ENCODE measurements at regions not wholly inside any gene's neighbourhood (a gene's known extent, or its start where the extent isn't known, plus 50 kb on each side); places are given as distances from the start of the nearest gene placed in this dataset.

- Histone ChIP-seq H3K9me3 (ENCODE audit: control insufficient read depth in 2 of 2, insufficient read depth in 1 of 2, low read length in 1 of 2) (no peaks in the 10 kb centered on the region), H3K4me3 (ENCODE audit: low read length in 2 of 2) (no peak overlapping the region), H3K4me1 (ENCODE audit: control insufficient read depth in 2 of 2, insufficient read depth in 2 of 2, low read length in 2 of 2) (no peaks in the 10 kb centered on the region), H3K27ac (ENCODE audit: low read depth in 1 of 2, low read length in 1 of 2) (no peak overlapping the region), H3K36me3 (ENCODE audit: control insufficient read depth in 2 of 2, insufficient read depth in 2 of 2, low read length in 1 of 2) (no peaks in the 10 kb centered on the region), H3K27me3 (ENCODE audit: control insufficient read depth in 2 of 2, insufficient read depth in 1 of 2, low read length in 1 of 2) (no peaks in the 10 kb centered on the region)
- DNase-seq (ENCODE audit: low read depth in 6 of 9, low spot score in 9 of 9), result no peak
- WGBS, result 85% methylated on average over 4 of the region's 4 CpGs
Observed at GRCh38 chr4:53863736-53864365, 200.6 kb downstream of the CHIC2 start.

DNA sequence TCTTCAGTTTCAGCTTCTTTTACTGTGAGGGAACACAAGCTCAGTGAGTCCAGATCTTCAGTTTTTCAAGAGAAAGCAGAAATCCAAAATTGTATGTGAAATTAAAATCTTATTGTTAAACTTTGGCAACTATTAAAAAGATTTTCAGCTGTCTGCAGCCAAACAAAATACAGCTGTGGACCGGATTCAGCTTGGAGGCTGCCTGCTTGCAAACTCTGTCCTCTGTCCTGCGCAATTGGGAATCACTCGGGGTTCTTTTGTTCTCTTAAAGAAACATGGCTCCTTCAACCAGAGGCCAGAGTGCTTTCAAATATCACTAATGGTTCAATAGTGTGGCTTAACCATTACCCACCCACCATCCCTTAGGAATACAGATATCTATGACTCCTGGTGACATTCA, 201.2 kb downstream of the CHIC2 start:
- WGBS, result 90% methylated on average over 3 of the region's 3 CpGs
- no peak for DNase-seq (ENCODE audit: low read depth in 6 of 9, low spot score in 9 of 9)
- Histone ChIP-seq H3K9me3 (ENCODE audit: control insufficient read depth in 2 of 2, insufficient read depth in 1 of 2, low read length in 1 of 2) (no peaks in the 10 kb centered on the region), H3K27ac (ENCODE audit: low read depth in 1 of 2, low read length in 1 of 2) (no peak overlapping the region), H3K4me3 (ENCODE audit: low read length in 2 of 2) (no peak overlapping the region), H3K36me3 (ENCODE audit: control insufficient read depth in 2 of 2, insufficient read depth in 2 of 2, low read length in 1 of 2) (no peaks in the 10 kb centered on the region), H3K4me1 (ENCODE audit: control insufficient read depth in 2 of 2, insufficient read depth in 2 of 2, low read length in 2 of 2) (no peaks in the 10 kb centered on the region), H3K27me3 (ENCODE audit: control insufficient read depth in 2 of 2, insufficient read depth in 1 of 2, low read length in 1 of 2) (no peaks in the 10 kb centered on the region)

DNA sequence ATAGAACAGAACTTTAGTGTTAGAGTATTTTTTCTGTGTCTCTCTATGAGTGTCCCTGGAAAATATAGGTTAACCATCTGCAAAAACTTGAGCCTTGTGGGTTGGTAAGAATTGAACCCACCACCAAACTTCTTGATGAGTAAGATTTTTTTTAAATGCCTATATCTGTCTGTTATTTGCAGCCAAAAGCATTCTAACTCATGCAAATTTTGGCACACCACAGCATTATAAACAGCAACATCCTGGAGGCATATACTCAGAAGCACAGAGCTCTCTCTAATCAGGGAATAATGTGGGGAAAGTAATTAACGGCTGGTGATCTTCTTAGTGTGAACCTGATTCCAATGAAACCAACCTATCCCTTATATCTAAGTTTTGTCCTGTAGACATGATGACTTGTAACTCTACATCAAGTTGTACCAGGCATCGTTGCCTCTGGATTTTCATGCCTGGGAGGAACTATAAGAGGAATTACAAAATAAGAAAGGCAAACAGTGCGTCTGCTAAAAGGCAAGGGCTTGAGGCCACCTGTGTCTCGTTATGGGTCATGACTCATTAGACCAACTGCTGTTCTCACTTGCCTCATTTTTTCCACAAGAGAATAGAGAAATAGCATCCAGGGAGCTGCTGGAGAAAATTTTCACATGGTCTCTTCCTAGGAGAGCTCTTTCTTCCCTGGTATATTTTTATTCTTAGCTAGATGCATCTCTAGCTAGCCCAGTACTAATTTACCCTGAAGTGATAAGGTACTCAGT, 202.4 kb downstream of the CHIC2 start:
- Histone ChIP-seq H3K27me3 (ENCODE audit: control insufficient read depth in 2 of 2, insufficient read depth in 1 of 2, low read length in 1 of 2) (no peaks in the 10 kb centered on the region), H3K4me3 (ENCODE audit: low read length in 2 of 2) (no peak overlapping the region), H3K36me3 (ENCODE audit: control insufficient read depth in 2 of 2, insufficient read depth in 2 of 2, low read length in 1 of 2) (no peaks in the 10 kb centered on the region), H3K9me3 (ENCODE audit: control insufficient read depth in 2 of 2, insufficient read depth in 1 of 2, low read length in 1 of 2) (no peaks in the 10 kb centered on the region), H3K27ac (ENCODE audit: low read depth in 1 of 2, low read length in 1 of 2) (no peak overlapping the region), H3K4me1 (ENCODE audit: control insufficient read depth in 2 of 2, insufficient read depth in 2 of 2, low read length in 2 of 2) (no peaks in the 10 kb centered on the region)
- no peak for DNase-seq (ENCODE audit: low read depth in 6 of 9, low spot score in 9 of 9)
- WGBS, result 88% methylated on average over 4 of the region's 4 CpGs

GRCh38 chr4:53859305-53859704, 205.1 kb downstream of the CHIC2 start:
- Histone ChIP-seq H3K27ac (ENCODE audit: low read depth in 1 of 2, low read length in 1 of 2) (no peak overlapping the region), H3K27me3 (ENCODE audit: control insufficient read depth in 2 of 2, insufficient read depth in 1 of 2, low read length in 1 of 2) (no peaks in the 10 kb centered on the region), H3K36me3 (ENCODE audit: control insufficient read depth in 2 of 2, insufficient read depth in 2 of 2, low read length in 1 of 2) (no peaks in the 10 kb centered on the region), H3K4me1 (ENCODE audit: control insufficient read depth in 2 of 2, insufficient read depth in 2 of 2, low read length in 2 of 2) (no peaks in the 10 kb centered on the region), H3K4me3 (ENCODE audit: low read length in 2 of 2) (no peak overlapping the region), H3K9me3 (ENCODE audit: control insufficient read depth in 2 of 2, insufficient read depth in 1 of 2, low read length in 1 of 2) (no peaks in the 10 kb centered on the region)
- DNase-seq (ENCODE audit: low read depth in 6 of 9, low spot score in 9 of 9), result no peak

DNA sequence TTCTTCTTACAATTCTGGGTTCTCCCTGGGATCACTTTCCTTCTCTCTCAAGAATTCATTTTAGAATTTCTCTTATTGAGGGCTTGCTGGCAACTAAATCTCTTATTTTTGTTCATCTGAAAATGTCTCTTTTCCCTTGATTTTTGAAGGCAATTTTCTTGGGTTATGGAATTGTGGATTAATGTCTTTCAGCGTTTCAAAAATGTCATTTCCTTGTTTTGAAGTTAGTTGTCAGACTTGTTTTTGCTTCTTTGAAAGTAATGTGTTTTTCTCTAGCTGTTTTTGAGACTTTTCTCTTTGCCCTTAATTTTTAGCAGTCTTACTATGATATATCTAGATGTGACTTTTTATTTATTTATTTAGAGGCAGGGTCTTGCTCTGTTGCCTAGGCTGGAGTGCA, 205.7 kb downstream of the CHIC2 start:
- no peak for DNase-seq (ENCODE audit: low read depth in 6 of 9, low spot score in 9 of 9)
- Histone ChIP-seq H3K4me3 (ENCODE audit: low read length in 2 of 2) (no peak overlapping the region), H3K27ac (ENCODE audit: low read depth in 1 of 2, low read length in 1 of 2) (no peak overlapping the region), H3K9me3 (ENCODE audit: control insufficient read depth in 2 of 2, insufficient read depth in 1 of 2, low read length in 1 of 2) (no peaks in the 10 kb centered on the region), H3K27me3 (ENCODE audit: control insufficient read depth in 2 of 2, insufficient read depth in 1 of 2, low read length in 1 of 2) (no peaks in the 10 kb centered on the region), H3K36me3 (ENCODE audit: control insufficient read depth in 2 of 2, insufficient read depth in 2 of 2, low read length in 1 of 2) (no peaks in the 10 kb centered on the region), H3K4me1 (ENCODE audit: control insufficient read depth in 2 of 2, insufficient read depth in 2 of 2, low read length in 2 of 2) (no peaks in the 10 kb centered on the region)
- WGBS, result 90% methylated on average over 1 of the region's 1 CpG

GRCh38 chr4:53855581-53856250, 208.7 kb downstream of the CHIC2 start:
- no peak overlapping the region for H3K4me3 ChIP-seq (ENCODE audit: low read length in 2 of 2)

GRCh38 chr4:53854991-53855568, 209.3 kb downstream of the CHIC2 start:
- DNase-seq (ENCODE audit: low read depth in 6 of 9, low spot score in 9 of 9), result no peak

More at GRCh38 chr4:53855581-53856250, 208.7 kb downstream of the CHIC2 start:
- Histone ChIP-seq H3K4me1 (ENCODE audit: control insufficient read depth in 2 of 2, insufficient read depth in 2 of 2, low read length in 2 of 2) (no peaks in the 10 kb centered on the region), H3K27me3 (ENCODE audit: control insufficient read depth in 2 of 2, insufficient read depth in 1 of 2, low read length in 1 of 2) (no peaks in the 10 kb centered on the region), H3K27ac (ENCODE audit: low read depth in 1 of 2, low read length in 1 of 2) (no peak overlapping the region), H3K9me3 (ENCODE audit: control insufficient read depth in 2 of 2, insufficient read depth in 1 of 2, low read length in 1 of 2) (no peaks in the 10 kb centered on the region), H3K36me3 (ENCODE audit: control insufficient read depth in 2 of 2, insufficient read depth in 2 of 2, low read length in 1 of 2) (no peaks in the 10 kb centered on the region)
- no peak for DNase-seq (ENCODE audit: low read depth in 6 of 9, low spot score in 9 of 9)
- WGBS, result 56% methylated on average over 6 of the region's 6 CpGs

GRCh38 chr4:53852343-53852742, 212.1 kb downstream of the CHIC2 start:
- H3K4me1 ChIP-seq (ENCODE audit: control insufficient read depth in 2 of 2, insufficient read depth in 2 of 2, low read length in 2 of 2), result no peaks in the 10 kb centered on the region
- WGBS, result 86% methylated on average over 5 of the region's 5 CpGs
- no peak overlapping the region for H3K27ac ChIP-seq (ENCODE audit: low read depth in 1 of 2, low read length in 1 of 2)
- no peak for DNase-seq (ENCODE audit: low read depth in 6 of 9, low spot score in 9 of 9)
- no peaks in the 10 kb centered on the region for H3K9me3 ChIP-seq (ENCODE audit: control insufficient read depth in 2 of 2, insufficient read depth in 1 of 2, low read length in 1 of 2)
- H3K36me3 ChIP-seq (ENCODE audit: control insufficient read depth in 2 of 2, insufficient read depth in 2 of 2, low read length in 1 of 2), result no peaks in the 10 kb centered on the region
- no peak overlapping the region for H3K4me3 ChIP-seq (ENCODE audit: low read length in 2 of 2)
- no peaks in the 10 kb centered on the region for H3K27me3 ChIP-seq (ENCODE audit: control insufficient read depth in 2 of 2, insufficient read depth in 1 of 2, low read length in 1 of 2)

More at GRCh38 chr4:53854991-53855568, 209.3 kb downstream of the CHIC2 start:
- H3K9me3 ChIP-seq (ENCODE audit: control insufficient read depth in 2 of 2, insufficient read depth in 1 of 2, low read length in 1 of 2), result no peaks in the 10 kb centered on the region
- H3K27me3 ChIP-seq (ENCODE audit: control insufficient read depth in 2 of 2, insufficient read depth in 1 of 2, low read length in 1 of 2), result no peaks in the 10 kb centered on the region
- no peaks in the 10 kb centered on the region for H3K36me3 ChIP-seq (ENCODE audit: control insufficient read depth in 2 of 2, insufficient read depth in 2 of 2, low read length in 1 of 2)
- no peak overlapping the region for H3K27ac ChIP-seq (ENCODE audit: low read depth in 1 of 2, low read length in 1 of 2)
- WGBS, result 95% methylated on average over 3 of the region's 3 CpGs
- H3K4me3 ChIP-seq (ENCODE audit: low read length in 2 of 2), result no peak overlapping the region
- H3K4me1 ChIP-seq (ENCODE audit: control insufficient read depth in 2 of 2, insufficient read depth in 2 of 2, low read length in 2 of 2), result no peaks in the 10 kb centered on the region

DNA sequence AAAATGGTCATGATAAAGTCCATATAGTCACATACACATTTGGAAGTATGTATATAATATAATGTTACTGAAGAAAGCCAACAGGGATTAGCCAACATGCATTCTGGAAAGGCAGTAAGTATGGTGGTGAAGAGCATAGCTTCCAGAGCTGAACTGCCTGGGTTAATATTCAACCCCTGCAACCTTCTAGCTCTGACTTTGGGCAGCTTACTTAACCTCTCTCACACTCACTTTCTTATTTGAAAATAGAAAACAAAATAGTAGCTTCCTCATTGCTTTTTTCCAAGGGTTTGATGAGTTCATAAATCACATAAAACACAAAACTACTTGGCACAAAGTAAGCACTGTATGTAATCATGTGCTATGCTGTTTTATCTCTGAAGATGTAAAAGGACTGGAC, 216.4 kb downstream of the CHIC2 start:
- Histone ChIP-seq H3K4me3 (ENCODE audit: low read length in 2 of 2) (no peak overlapping the region), H3K36me3 (ENCODE audit: control insufficient read depth in 2 of 2, insufficient read depth in 2 of 2, low read length in 1 of 2) (no peaks in the 10 kb centered on the region), H3K9me3 (ENCODE audit: control insufficient read depth in 2 of 2, insufficient read depth in 1 of 2, low read length in 1 of 2) (no peaks in the 10 kb centered on the region), H3K27me3 (ENCODE audit: control insufficient read depth in 2 of 2, insufficient read depth in 1 of 2, low read length in 1 of 2) (no peaks in the 10 kb centered on the region), H3K4me1 (ENCODE audit: control insufficient read depth in 2 of 2, insufficient read depth in 2 of 2, low read length in 2 of 2) (no peaks in the 10 kb centered on the region), H3K27ac (ENCODE audit: low read depth in 1 of 2, low read length in 1 of 2) (no peak overlapping the region)
- no peak for DNase-seq (ENCODE audit: low read depth in 6 of 9, low spot score in 9 of 9)
